Adrenal gland (tissue), 9 donors: ENCODE measurements at regions not wholly inside any gene's neighbourhood (a gene's known extent, or its start where the extent isn't known, plus 50 kb on each side); places are given as distances from the start of the nearest gene placed in this dataset.

Experiments
- DNase-seq, 7 donors: peaks; one replicate each; pipeline ENCODE4 v3.0.0-alpha.2; 2019 to 2020
- H3K27ac ChIP-seq, 5 donors: fragments of 200-600 bp; sonication (generic) in 4 of 5; 1 replicate in 3 of 5; 2 replicates in 2 of 5; pipeline versions ENCODE4 v1.5.1 to v1.8.0; 2016 to 2020; ENCODE audit warnings: mild to moderate bottlenecking in 1 of 5
- H3K27me3 ChIP-seq: fragments of 200-600 bp; 2 replicates; pipeline ENCODE4 v1.8.0; 2021
- H3K36me3 ChIP-seq, 2 donors: fragments of 200-600 bp; replicated peaks in 1 of 2; 1 replicate in 1 of 2; 2 replicates in 1 of 2; pipeline versions ENCODE4 v1.5.1 to v1.8.0; 2018 to 2022
- H3K4me1 ChIP-seq, 2 donors: fragments of 200-600 bp; replicated peaks in 1 of 2; 1 replicate in 1 of 2; 2 replicates in 1 of 2; pipeline versions ENCODE4 v1.5.1 to v1.8.0; 2018 to 2021
- H3K4me3 ChIP-seq, 4 donors: fragments of 200-600 bp; sonication (generic) in 3 of 4; one replicate each; pipeline ENCODE4 v1.5.1; 2016 to 2018
- H3K9me3 ChIP-seq, 3 donors: fragments of 200-600 bp; sonication (generic) in 1 of 3; replicated peaks in 1 of 3; 1 replicate in 2 of 3; 2 replicates in 1 of 3; pipeline versions ENCODE4 v1.5.1 to v1.8.0; 2016 to 2021
- CTCF ChIP-seq, 6 experiments: fragments of 450-650 bp in 4 of 6; fragments of 200-600 bp in 2 of 6; sonication (generic) in 1 of 6; IDR thresholded peaks; 1 replicate in 5 of 6; 2 replicates in 1 of 6; pipeline versions ENCODE4 v1.5.1 to v1.8.0; 2016 to 2021; ENCODE audit warnings: antibody characterized with exemption in 6 of 6, mild to moderate bottlenecking in 2 of 6, moderate library complexity in 1 of 6
- POLR2A ChIP-seq, 2 donors: fragments of 450-650 bp; IDR thresholded peaks; one replicate each; pipeline ENCODE4 v1.6.1; 2017; ENCODE audit warnings: antibody characterized with exemption in 2 of 2, mild to moderate bottlenecking in 2 of 2, moderate library complexity in 1 of 2
- WGBS, 4 donors: extraction: QIAGEN DNeasy Blood & Tissue Kit in 2 of 4; methylation state at CpG; one replicate each; pipeline versions ENCODE4 v1.1.5 to v1.1.7; 2013 to 2017; 5-methylcytosine and 5-hydroxymethylcytosine counted together
- intact Hi-C, 2 donors: fragments of 100-400 bp; cut with DNase I; formaldehyde crosslinking; loops; one replicate each; pipeline versions ENCODE4 v1.14.1 to v1.15.0; 2022 to 2023
- donor health status: healthy with polysubstance abuse.
- donor health status: Bipolar disorder and iron deficiency.
- donor health status: DM: yes; HTN: yes; CAD: no.
- donor health status: DM: no; HTN: no; CAD: no.
- donor health status: DM: no; HTN: no; CAD: no.

GRCh38 chr6:47983491-47983890 is 127.5 kb downstream of the PTCHD4 start:
- TF ChIP-seq CTCF (IDR thresholded peaks at IDR 0.05), result no peak
- no peak for TF ChIP-seq POLR2A (IDR thresholded peaks at IDR 0.05)
- intact Hi-C loops, result no loop called here
- no peak for DNase-seq
- Histone ChIP-seq H3K9me3 (peaks cover 0 to 7% (median 0%) of the 10 kb centered on the region in 3 donors), H3K36me3 (no peaks in the 10 kb centered on the region), H3K27ac (no peak overlapping the region), H3K27me3 (no peaks in the 10 kb centered on the region), H3K4me3 (no peak overlapping the region), H3K4me1 (no peaks in the 10 kb centered on the region)
- 80 to 88% (median 84%) methylated on average over 2 of the region's 2 CpGs for WGBS, 4 donors

DNA sequence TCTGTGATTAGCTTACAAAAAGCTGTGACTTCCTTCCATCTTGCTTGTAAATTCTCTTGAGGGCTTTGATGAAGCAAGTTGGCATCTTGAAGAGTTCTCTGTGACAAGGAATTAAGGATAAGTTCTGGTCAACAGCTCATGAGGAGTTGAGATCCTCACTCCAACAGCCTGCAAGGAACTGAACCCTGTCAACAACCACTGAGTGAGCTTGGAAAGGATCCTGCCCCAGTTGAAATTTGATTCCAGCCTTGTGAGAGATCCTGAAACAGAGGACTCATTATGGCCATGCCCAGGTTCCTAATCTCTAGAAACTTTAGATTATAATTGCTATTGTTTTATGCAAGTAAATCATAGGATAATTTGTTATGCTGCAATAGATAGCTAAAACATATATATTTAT is 133.7 kb downstream of the PTCHD4 start:
- Histone ChIP-seq H3K4me1 (no peaks in the 10 kb centered on the region), H3K36me3 (no peaks in the 10 kb centered on the region)
- no peak for DNase-seq

DNA sequence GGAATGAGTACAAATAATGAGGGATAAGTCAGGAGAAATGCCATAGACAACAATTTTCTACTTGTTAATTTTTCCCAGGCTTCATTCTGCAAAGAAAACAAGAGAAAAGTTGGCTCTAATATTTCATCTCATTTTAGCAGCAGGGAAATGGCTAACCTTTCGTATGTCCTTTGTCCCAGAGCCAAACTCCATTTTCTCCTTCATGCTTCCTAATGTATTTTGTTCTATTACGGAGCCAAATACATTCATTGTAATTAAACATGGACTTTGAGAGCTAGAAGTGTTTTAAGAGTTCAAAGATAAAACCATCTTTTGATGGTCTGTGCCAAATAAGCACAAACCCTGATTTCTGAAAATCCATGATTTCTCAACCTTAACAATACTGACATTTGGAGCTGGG is 136.9 kb downstream of the PTCHD4 start:
- no peak for DNase-seq
- intact Hi-C loops, result no loop called here
- Histone ChIP-seq H3K36me3 (no peaks in the 10 kb centered on the region), H3K27ac (no peak overlapping the region), H3K4me1 (no peaks in the 10 kb centered on the region), H3K9me3 (no peaks in the 10 kb centered on the region), H3K27me3 (no peaks in the 10 kb centered on the region), H3K4me3 (no peak overlapping the region)
- no peak for TF ChIP-seq POLR2A (IDR thresholded peaks at IDR 0.05)
- 52 to 64% (median 57%) methylated on average over 2 of the region's 2 CpGs for WGBS, 4 donors

More for the DNA sequence above, 133.7 kb downstream of the PTCHD4 start:
- peaks cover 0 to 7% (median 0%) of the 10 kb centered on the region in 3 donors for H3K9me3 ChIP-seq
- no peak overlapping the region for H3K27ac ChIP-seq
- H3K4me3 ChIP-seq, result no peak overlapping the region
- intact Hi-C loops, result no loop called here
- TF ChIP-seq POLR2A (IDR thresholded peaks at IDR 0.05), result no peak
- no peaks in the 10 kb centered on the region for H3K27me3 ChIP-seq

DNA sequence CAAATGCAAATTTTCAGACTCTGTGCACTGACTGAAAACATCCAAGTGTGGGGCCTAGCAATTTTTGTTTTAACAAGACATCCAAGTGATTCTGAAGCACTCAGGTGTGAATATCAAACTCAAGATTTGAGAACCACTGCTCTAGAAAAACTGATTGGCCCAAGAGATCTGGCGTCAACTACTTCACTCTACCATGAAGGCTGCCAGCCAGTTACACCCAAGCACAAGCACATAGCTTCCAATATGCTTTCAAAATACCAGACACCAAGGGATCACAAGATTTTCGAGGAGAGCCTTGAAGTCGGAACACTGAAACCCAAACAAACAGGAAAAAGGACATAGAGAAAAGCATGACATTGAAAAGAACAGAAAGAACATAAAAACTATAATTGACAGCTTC is 140.2 kb downstream of the PTCHD4 start:
- no peaks in the 10 kb centered on the region for H3K36me3 ChIP-seq
- H3K9me3 ChIP-seq, result no peaks in the 10 kb centered on the region
- no peak for TF ChIP-seq CTCF (IDR thresholded peaks at IDR 0.05)
- no peak for TF ChIP-seq POLR2A (IDR thresholded peaks at IDR 0.05)
- WGBS, 4 donors, result 81 to 93% (median 86%) methylated on average over 3 of the region's 3 CpGs
- intact Hi-C loops, result no loop called here
- no peak for DNase-seq
- no peaks in the 10 kb centered on the region for H3K27me3 ChIP-seq
- no peak overlapping the region for H3K27ac ChIP-seq
- H3K4me3 ChIP-seq, result no peak overlapping the region
- H3K4me1 ChIP-seq, result no peaks in the 10 kb centered on the region

DNA sequence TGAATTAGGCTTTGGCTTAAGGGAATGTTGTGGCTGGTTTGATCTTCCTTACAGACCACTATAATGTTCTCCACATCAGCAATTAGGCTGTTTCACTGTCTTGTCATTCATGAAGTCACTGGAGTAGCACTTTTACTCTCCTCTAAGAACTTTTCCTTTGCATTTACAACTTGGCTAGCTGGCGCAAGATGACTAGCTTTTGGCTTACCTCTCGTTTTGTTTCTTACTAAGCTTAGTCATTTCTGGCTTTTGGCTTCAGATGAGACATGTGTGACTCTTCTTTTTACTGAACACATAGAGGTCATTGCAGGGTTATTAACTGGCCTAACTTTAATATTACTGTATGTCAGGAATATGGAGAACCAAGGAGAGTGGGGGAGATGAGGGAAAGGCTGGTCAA is 143.2 kb downstream of the PTCHD4 start:
- H3K36me3 ChIP-seq, result no peaks in the 10 kb centered on the region
- H3K4me1 ChIP-seq, result no peaks in the 10 kb centered on the region
- H3K27me3 ChIP-seq, result no peaks in the 10 kb centered on the region
- no peak overlapping the region for H3K27ac ChIP-seq
- intact Hi-C loops, result no loop called here
- DNase-seq, result no peak
- H3K9me3 ChIP-seq, result no peaks in the 10 kb centered on the region
- WGBS, 4 donors, result 53 to 71% (median 66%) methylated on average over 2 of the region's 2 CpGs
- TF ChIP-seq CTCF (IDR thresholded peaks at IDR 0.05), result no peak
- no peak for TF ChIP-seq POLR2A (IDR thresholded peaks at IDR 0.05)
- H3K4me3 ChIP-seq, result no peak overlapping the region
